OCI-LY1 (cell line): ENCODE measurements at regions not wholly inside any gene's neighbourhood (a gene's known extent, or its start where the extent isn't known, plus 50 kb on each side); places are given as distances from the start of the nearest gene placed in this dataset.
"Not testable (repeated sequence)": the region's sequence is repeated elsewhere in the genome, so short reads cannot be mapped to it uniquely, and the experiment has no call there.

Experiments
- H2AFZ ChIP-seq: fragments of 200-600 bp; sonication (generic), shearing (Covaris generic); 2 replicates; pipeline ENCODE4 v1.6.0; 2014; ENCODE audit warnings: antibody characterized with exemption, mild to moderate bottlenecking, low read length
- H3F3A ChIP-seq: fragments of 200-600 bp; sonication (generic), shearing (Covaris generic); 2 replicates; pipeline ENCODE4 v1.6.0; 2014; ENCODE audit warnings: mild to moderate bottlenecking, antibody characterized with exemption, low read length, moderate library complexity; ENCODE audit not compliant: insufficient read depth
- H3K27ac ChIP-seq: fragments of 200-600 bp; sonication (generic); 2 replicates; pipeline ENCODE4 v1.5.1; 2014; ENCODE audit warnings: low read length, mixed run types, mild to moderate bottlenecking, low read depth; ENCODE audit not compliant: poor library complexity, severe bottlenecking
- H3K27me3 ChIP-seq: fragments of 200-600 bp; sonication (generic); 2 replicates; pipeline ENCODE4 v1.6.0; 2014; ENCODE audit warnings: antibody characterized with exemption, mild to moderate bottlenecking, low read length, moderate library complexity; ENCODE audit not compliant: insufficient read depth
- H3K36me3 ChIP-seq: fragments of 200-600 bp; sonication (generic); 2 replicates; pipeline ENCODE4 v1.6.1; 2014; ENCODE audit warnings: mild to moderate bottlenecking, antibody characterized with exemption, low read length, moderate library complexity, mixed read lengths; ENCODE audit not compliant: insufficient read depth
- H3K4me1 ChIP-seq: fragments of 200-600 bp; sonication (generic); 2 replicates; pipeline ENCODE4 v1.5.1; 2014; ENCODE audit warnings: mild to moderate bottlenecking, low read length, moderate library complexity; ENCODE audit not compliant: insufficient read depth, severe bottlenecking
- H3K4me2 ChIP-seq: fragments of 200-600 bp; sonication (generic), shearing (Covaris generic); 2 replicates; pipeline ENCODE4 v1.6.1; 2014; ENCODE audit warnings: low read length
- H3K4me3 ChIP-seq: fragments of 200-600 bp; sonication (generic); 2 replicates; pipeline ENCODE4 v1.5.1; 2014; ENCODE audit warnings: low read length, low read depth, mild to moderate bottlenecking, mixed read lengths; ENCODE audit not compliant: poor library complexity, severe bottlenecking
- H3K79me2 ChIP-seq: fragments of 200-600 bp; shearing (Covaris generic); 2 replicates; pipeline ENCODE4 v1.6.1; 2016; ENCODE audit warnings: mixed run types, low read length, mixed read lengths; ENCODE audit not compliant: insufficient read depth
- H3K9ac ChIP-seq: fragments of 200-600 bp; sonication (generic), shearing (Covaris generic); 2 replicates; pipeline ENCODE4 v1.6.1; 2014; ENCODE audit warnings: mild to moderate bottlenecking, low read length, mixed read lengths
- H3K9me2 ChIP-seq: fragments of 200-600 bp; sonication (generic), shearing (Covaris generic); 2 replicates; pipeline ENCODE4 v1.6.1; 2014; ENCODE audit warnings: low read depth, mild to moderate bottlenecking, low read length, mixed read lengths
- H3K9me3 ChIP-seq: fragments of 200-600 bp; shearing (Covaris generic); 2 replicates; pipeline ENCODE4 v1.6.1; 2014; ENCODE audit warnings: low read length, mixed read lengths
- H4K20me1 ChIP-seq: fragments of 200-600 bp; sonication (generic), shearing (Covaris generic); 2 replicates; pipeline ENCODE4 v1.6.0; 2016; ENCODE audit warnings: mild to moderate bottlenecking, low read length; ENCODE audit not compliant: insufficient read depth
- CTCF ChIP-seq: fragments of 200-600 bp; sonication (generic), shearing (Covaris generic); IDR thresholded peaks from 2 replicates; pipeline ENCODE4 v1.5.1; 2017; ENCODE audit warnings: mild to moderate bottlenecking, antibody characterized with exemption, low read length, moderate library complexity, mixed read lengths
- EZH2 ChIP-seq: fragments of 200-600 bp; sonication (generic), shearing (Covaris generic); IDR thresholded peaks from 2 replicates; pipeline ENCODE4 v1.8.0; 2017; ENCODE audit warnings: borderline replicate concordance, mixed run types, mild to moderate bottlenecking, antibody characterized with exemption, low read length, moderate library complexity, mixed read lengths

- no peaks in the 10 kb centered on the region for H3K4me1 ChIP-seq
- H3K27ac ChIP-seq, result no peak overlapping the region
- no peak overlapping the region for H3K4me3 ChIP-seq
- H3K36me3 ChIP-seq, result no peaks in the 10 kb centered on the region
- no peaks in the 10 kb centered on the region for H3K79me2 ChIP-seq
- no peak overlapping the region for H2AFZ ChIP-seq
- H3K9me3 ChIP-seq, result no peaks in the 10 kb centered on the region
- H3K9me2 ChIP-seq, result no peaks in the 10 kb centered on the region
- H3K4me2 ChIP-seq, result no peak overlapping the region
- TF ChIP-seq EZH2, result no peak
- TF ChIP-seq CTCF, result no peak
- H3K27me3 ChIP-seq, result no peaks in the 10 kb centered on the region
- no peaks in the 10 kb centered on the region for H3F3A ChIP-seq
- H4K20me1 ChIP-seq, result no peaks in the 10 kb centered on the region
- no peak overlapping the region for H3K9ac ChIP-seq
Observed at GRCh38 chr4:158970812-158971211, 132.1 kb upstream of the RAPGEF2 start.

GRCh38 chr4:158974438-158974837 lies 128.4 kb upstream of the RAPGEF2 start:
- not testable (repeated sequence) for H4K20me1 ChIP-seq, H3K27me3 ChIP-seq, H3K9ac ChIP-seq, H3K4me2 ChIP-seq, H3K36me3 ChIP-seq, H3F3A ChIP-seq, H3K79me2 ChIP-seq, H3K4me1 ChIP-seq, H3K4me3 ChIP-seq, H3K27ac ChIP-seq, H3K9me3 ChIP-seq, H2AFZ ChIP-seq, H3K9me2 ChIP-seq

GRCh38 chr4:158980711-158981110 lies 122.2 kb upstream of the RAPGEF2 start:
- not testable (repeated sequence) for H3K9ac ChIP-seq, H3K9me2 ChIP-seq, H2AFZ ChIP-seq, H3K4me2 ChIP-seq, H3K36me3 ChIP-seq, H3K79me2 ChIP-seq, H3K27ac ChIP-seq, H3K9me3 ChIP-seq, H3K4me1 ChIP-seq, H3F3A ChIP-seq, H4K20me1 ChIP-seq, H3K4me3 ChIP-seq, H3K27me3 ChIP-seq

- Histone ChIP-seq H3K27me3 (no peaks in the 10 kb centered on the region), H3K4me1 (no peaks in the 10 kb centered on the region), H3K27ac (no peak overlapping the region), H3K9me3 (no peaks in the 10 kb centered on the region), H3K9ac (no peak overlapping the region), H3K4me3 (no peak overlapping the region), H4K20me1 (no peaks in the 10 kb centered on the region), H3K36me3 (no peaks in the 10 kb centered on the region), H3K79me2 (no peaks in the 10 kb centered on the region), H3F3A (no peaks in the 10 kb centered on the region), H3K9me2 (no peaks in the 10 kb centered on the region), H3K4me2 (no peak overlapping the region), H2AFZ (no peak overlapping the region)
- no peak for TF ChIP-seq EZH2
- no peak for TF ChIP-seq CTCF
Observed at GRCh38 chr4:158991534-158992155, 111.2 kb upstream of the RAPGEF2 start.
